GM23338 (cell line): ENCODE measurements at regions not wholly inside any gene's neighbourhood (a gene's known extent, or its start where the extent isn't known, plus 50 kb on each side); places are given as distances from the start of the nearest gene placed in this dataset.

ENCODE experiments used
- EZH2 ChIP-seq: fragments of 200-600 bp; sonication (generic); IDR thresholded peaks from one replicate; pipeline ENCODE4 v1.8.0; 2017; ENCODE audit warnings: antibody characterized with exemption, mild to moderate bottlenecking, low read depth; ENCODE audit not compliant: unreplicated experiment
- EZH2phosphoT487 ChIP-seq: fragments of 200-600 bp; sonication (generic); IDR thresholded peaks from one replicate; pipeline ENCODE4 v1.8.1; 2018; ENCODE audit warnings: antibody characterized with exemption; ENCODE audit not compliant: unreplicated experiment
- POLR2AphosphoS5 ChIP-seq: IDR thresholded peaks from 2 replicates; pipeline ENCODE4 v1.6.1; 2016; ENCODE audit warnings: antibody characterized with exemption, low read depth
- TF ChIP-seq, protein P1 (sequence below), 2 experiments: fragments of 200-600 bp in 1 of 2; sonication (generic) in 1 of 2; conservative IDR thresholded peaks; 2 replicates each; pipeline versions ENCODE4 v1.5.1 to v1.6.1; 2016 to 2017; ENCODE audit warnings: antibody characterized with exemption in 2 of 2, low read depth in 2 of 2, mild to moderate bottlenecking in 2 of 2, moderate library complexity in 1 of 2

- TF ChIP-seq EZH2phosphoT487 (no peak), POLR2AphosphoS5 (no peak), EZH2 (no peak)
- TF ChIP-seq, protein P1, sequence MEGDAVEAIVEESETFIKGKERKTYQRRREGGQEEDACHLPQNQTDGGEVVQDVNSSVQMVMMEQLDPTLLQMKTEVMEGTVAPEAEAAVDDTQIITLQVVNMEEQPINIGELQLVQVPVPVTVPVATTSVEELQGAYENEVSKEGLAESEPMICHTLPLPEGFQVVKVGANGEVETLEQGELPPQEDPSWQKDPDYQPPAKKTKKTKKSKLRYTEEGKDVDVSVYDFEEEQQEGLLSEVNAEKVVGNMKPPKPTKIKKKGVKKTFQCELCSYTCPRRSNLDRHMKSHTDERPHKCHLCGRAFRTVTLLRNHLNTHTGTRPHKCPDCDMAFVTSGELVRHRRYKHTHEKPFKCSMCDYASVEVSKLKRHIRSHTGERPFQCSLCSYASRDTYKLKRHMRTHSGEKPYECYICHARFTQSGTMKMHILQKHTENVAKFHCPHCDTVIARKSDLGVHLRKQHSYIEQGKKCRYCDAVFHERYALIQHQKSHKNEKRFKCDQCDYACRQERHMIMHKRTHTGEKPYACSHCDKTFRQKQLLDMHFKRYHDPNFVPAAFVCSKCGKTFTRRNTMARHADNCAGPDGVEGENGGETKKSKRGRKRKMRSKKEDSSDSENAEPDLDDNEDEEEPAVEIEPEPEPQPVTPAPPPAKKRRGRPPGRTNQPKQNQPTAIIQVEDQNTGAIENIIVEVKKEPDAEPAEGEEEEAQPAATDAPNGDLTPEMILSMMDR (conservative IDR thresholded peaks at IDR 0.05; ENCODE audit: low read depth in 2 of 2) = no peak
These were observed 51.3 kb upstream of the GRIA1 start for GRCh38 chr5:153439130-153439529.
